GM13977 (cell line): ENCODE measurements at regions not wholly inside any gene's neighbourhood (a gene's known extent, or its start where the extent isn't known, plus 50 kb on each side); places are given as distances from the start of the nearest gene placed in this dataset.

Experiments used
- DNase-seq: peaks from one replicate; pipeline ENCODE4 v3.0.0; 2012; ENCODE audit warnings: low spot score
- in situ Hi-C: fragments of 300-500 bp; cut with MboI; formaldehyde crosslinking; loops from one replicate; pipeline ENCODE4 v1.12.0; 2022; ENCODE audit warnings: low sequenced_read_pairs, low pct_unique_long_range_greater_than_20kb, mixed read lengths, inconsistent platforms; ENCODE audit not compliant: unreplicated experiment
- TF ChIP-seq, protein P1 (sequence below): IDR thresholded peaks from 2 replicates; pipeline ENCODE4 v1.5.1; 2012; ENCODE audit warnings: mild to moderate bottlenecking, control low read depth; ENCODE audit not compliant: insufficient read depth; ENCODE audit errors: extremely low read depth, missing control alignments

DNA sequence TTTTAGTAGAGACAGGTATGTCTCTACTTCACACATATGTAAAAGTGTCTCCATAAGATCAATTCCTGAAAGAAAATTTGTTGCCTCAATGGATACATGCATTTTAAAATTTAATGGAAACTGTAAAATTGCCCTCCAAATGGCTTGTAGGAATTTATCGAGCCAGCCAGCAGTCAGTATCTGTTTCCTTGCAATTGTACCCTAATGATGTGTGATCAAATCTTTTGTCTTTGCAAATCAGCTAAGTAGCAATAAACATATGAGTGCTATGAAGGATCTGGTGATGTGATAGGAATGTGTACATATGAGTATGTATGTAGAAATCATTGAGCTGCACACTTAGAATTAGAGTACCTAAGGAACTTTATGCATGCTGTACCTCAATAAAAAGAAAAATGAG, 253.0 kb downstream of the MAFB start:
- no peak for DNase-seq
- in situ Hi-C loops = no loop called here
- TF ChIP-seq, protein P1, sequence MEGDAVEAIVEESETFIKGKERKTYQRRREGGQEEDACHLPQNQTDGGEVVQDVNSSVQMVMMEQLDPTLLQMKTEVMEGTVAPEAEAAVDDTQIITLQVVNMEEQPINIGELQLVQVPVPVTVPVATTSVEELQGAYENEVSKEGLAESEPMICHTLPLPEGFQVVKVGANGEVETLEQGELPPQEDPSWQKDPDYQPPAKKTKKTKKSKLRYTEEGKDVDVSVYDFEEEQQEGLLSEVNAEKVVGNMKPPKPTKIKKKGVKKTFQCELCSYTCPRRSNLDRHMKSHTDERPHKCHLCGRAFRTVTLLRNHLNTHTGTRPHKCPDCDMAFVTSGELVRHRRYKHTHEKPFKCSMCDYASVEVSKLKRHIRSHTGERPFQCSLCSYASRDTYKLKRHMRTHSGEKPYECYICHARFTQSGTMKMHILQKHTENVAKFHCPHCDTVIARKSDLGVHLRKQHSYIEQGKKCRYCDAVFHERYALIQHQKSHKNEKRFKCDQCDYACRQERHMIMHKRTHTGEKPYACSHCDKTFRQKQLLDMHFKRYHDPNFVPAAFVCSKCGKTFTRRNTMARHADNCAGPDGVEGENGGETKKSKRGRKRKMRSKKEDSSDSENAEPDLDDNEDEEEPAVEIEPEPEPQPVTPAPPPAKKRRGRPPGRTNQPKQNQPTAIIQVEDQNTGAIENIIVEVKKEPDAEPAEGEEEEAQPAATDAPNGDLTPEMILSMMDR = no peak

DNA sequence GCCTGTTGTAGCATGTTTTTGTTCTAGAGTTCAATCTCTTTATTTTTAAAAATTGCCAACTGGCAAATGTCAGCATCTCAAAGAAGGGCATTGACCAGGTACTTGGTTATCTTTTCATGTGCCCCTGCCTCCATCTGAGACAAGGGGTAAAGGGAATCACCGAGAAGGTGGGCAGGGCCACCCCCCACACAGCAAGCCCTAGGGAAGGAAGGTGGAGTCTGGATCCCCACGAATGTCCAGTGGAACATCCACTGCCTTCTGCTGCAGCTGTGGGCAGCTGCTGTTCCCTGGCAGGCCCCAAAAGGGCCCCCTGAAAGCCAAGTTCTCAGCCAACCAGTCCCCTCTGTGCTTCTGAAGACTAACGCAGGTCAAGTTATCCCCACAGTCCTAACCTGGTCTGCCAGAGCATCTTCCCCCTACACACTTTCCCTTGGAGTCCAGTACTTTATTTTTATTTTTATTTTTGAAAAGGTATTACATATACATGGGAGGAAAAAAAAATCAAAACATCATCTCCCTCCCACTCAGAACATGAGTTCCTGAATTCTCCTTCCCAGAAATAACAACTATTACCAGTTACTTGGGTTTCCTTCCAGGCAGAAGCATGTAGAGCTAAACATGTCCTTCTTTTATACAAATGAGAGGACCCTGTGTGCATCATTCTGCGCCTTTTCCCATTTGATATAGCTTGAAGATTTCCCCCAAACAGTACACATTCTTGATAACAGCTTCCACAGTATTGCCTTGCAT, 253.7 kb downstream of the MAFB start:
- in situ Hi-C loops = no loop called here

DNA sequence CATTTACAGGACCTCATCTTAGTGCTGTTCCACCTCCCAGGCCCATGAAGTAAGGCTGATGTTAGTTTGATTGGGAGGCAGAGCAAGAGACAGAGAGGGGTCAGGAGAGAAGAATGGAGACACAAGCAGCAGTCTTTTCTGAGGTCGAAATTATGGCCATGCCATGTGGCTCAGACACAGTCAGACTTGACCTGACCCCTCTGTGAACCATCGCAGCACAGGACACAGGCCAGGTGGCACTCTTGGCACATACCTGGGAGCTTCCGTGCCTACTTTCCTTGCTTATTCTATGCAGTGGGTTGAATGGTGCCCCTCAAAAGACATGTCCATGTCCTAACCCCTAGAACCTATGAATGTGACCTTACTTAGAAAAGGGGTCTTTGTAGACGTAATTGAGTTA, 254.9 kb downstream of the MAFB start:
- in situ Hi-C loops = no loop called here
- TF ChIP-seq, protein P1 = no peak
- no peak for DNase-seq

More for the DNA sequence above, 253.7 kb downstream of the MAFB start:
- no peak for DNase-seq
- TF ChIP-seq, protein P1 = no peak

DNA sequence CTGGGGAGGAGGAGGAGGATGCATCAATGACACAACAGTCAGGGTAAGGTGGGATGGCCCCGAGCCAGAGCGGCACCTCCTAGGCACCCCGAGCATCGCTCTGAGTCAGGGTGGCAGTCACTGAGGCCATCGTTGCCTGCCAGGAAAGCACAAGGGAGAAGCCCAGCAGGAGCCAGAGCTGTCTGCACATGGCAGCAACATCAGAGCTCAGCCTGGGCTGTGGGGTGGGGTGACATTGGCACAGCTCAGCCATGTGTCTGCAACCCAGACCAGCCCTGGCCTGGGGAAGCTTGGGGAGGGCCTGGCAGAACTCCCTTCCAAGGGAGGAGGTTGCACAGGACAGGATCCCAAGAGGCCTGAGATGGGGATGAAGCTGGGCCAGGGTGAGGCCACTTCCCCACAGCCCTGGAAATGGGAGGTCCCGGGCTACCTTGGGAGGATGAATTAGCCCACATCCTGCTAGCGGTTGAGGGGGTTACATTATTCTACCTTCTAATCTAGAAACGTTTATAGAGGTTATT, 255.6 kb downstream of the MAFB start:
- no peak for DNase-seq
- TF ChIP-seq, protein P1 = no peak
- in situ Hi-C loops = no loop called here

DNA sequence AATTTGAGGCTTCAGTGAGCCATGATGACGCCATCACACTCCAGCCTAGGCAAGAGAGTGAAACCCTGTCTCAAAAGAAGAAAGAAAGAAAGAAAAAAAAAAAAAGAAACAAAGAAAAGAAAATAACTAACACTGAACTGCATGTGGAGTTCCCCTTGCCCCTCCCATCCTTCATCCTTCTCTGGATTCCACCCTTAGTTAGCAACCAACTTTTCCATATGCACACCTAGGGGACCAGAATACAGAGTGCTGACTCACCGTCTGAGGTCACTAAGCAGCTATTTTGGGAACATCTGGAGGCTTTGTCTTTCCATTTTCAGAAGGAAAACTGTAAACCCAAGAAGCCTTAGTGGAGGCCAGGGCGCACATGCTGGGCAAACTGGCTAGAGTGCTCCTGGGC, 257.4 kb downstream of the MAFB start:
- TF ChIP-seq, protein P1 = no peak
- in situ Hi-C loops = no loop called here
- DNase-seq = no peak

DNA sequence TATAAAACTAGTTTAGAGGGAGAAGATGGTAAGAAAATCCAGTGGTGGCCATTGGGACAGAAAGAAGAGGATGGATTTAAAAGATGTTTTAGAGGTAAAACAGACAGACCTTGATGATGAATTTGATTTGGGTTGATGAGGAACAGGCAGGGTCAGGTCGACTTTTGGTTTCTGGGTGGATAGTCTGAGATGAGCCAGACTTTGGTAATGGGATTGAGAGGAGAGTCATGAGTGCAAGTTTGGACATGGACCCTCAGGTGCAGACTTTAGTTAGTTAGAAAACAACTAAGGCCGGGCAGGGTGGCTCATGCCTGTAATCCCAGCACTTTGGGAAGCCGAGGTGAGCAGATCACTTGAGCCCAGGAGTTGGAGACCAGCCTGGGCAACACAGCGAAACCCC, 257.9 kb downstream of the MAFB start:
- TF ChIP-seq, protein P1 = no peak
- no peak for DNase-seq
- in situ Hi-C loops = no loop called here
